ENCODE measurements at regions not wholly inside any gene's neighbourhood (a gene's known extent, or its start where the extent isn't known, plus 50 kb on each side); places are given as distances from the start of the nearest gene placed in this dataset.
"Not testable (repeated sequence)": the region's sequence is repeated elsewhere in the genome, so short reads cannot be mapped to it uniquely, and the experiment has no call there.

- DNase-seq, result no peak
- Mint-ChIP-seq H3K4me1 (ENCODE audit: low read depth) (peaks cover 16% of the 10 kb centered on the region), H3K4me3 (no peak overlapping the region), H3K9me3 (peaks cover 4% of the 10 kb centered on the region; the same call in 1 of the 2 replicates), H3K27ac (no peak overlapping the region), H3K27me3 (ENCODE audit: insufficient read depth) (peaks cover 5% of the 10 kb centered on the region; the same call in 1 of the 2 replicates), H3K36me3 (ENCODE audit: low read depth) (no peaks in the 10 kb centered on the region)
- TF ChIP-seq, protein P1, sequence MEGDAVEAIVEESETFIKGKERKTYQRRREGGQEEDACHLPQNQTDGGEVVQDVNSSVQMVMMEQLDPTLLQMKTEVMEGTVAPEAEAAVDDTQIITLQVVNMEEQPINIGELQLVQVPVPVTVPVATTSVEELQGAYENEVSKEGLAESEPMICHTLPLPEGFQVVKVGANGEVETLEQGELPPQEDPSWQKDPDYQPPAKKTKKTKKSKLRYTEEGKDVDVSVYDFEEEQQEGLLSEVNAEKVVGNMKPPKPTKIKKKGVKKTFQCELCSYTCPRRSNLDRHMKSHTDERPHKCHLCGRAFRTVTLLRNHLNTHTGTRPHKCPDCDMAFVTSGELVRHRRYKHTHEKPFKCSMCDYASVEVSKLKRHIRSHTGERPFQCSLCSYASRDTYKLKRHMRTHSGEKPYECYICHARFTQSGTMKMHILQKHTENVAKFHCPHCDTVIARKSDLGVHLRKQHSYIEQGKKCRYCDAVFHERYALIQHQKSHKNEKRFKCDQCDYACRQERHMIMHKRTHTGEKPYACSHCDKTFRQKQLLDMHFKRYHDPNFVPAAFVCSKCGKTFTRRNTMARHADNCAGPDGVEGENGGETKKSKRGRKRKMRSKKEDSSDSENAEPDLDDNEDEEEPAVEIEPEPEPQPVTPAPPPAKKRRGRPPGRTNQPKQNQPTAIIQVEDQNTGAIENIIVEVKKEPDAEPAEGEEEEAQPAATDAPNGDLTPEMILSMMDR (IDR thresholded peaks at IDR 0.05), result no peak
These were observed 371.8 kb upstream of the SALL1 start for GRCh38 chr16:51522902-51523301.

- DNase-seq; H3K4me1 Mint-ChIP-seq (ENCODE audit: low read depth); H3K36me3 Mint-ChIP-seq (ENCODE audit: low read depth); H3K9me3 Mint-ChIP-seq; H3K27ac Mint-ChIP-seq; H3K27me3 Mint-ChIP-seq (ENCODE audit: insufficient read depth); H3K4me3 Mint-ChIP-seq: not testable (repeated sequence)
These were observed 365.9 kb upstream of the SALL1 start for GRCh38 chr16:51516960-51517359.

DNA sequence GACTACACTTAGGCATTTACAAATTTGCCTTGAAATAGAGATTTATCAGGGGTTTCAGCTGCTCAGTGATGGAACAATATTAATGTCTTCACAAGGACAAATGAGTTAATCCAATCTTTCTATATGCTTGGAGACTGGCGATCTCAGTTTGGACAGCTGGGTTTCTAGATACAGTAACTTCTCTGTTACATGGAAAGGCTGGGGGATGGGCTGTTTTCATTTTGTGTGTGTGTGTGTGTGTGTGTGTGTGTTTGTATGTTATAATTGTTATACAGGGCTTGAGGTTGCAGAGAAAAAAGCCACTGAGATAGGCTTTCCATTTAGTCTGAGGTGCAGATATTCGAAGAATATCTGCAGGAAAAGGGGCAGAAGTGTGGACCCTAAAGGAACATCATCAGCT lies 359.3 kb upstream of the SALL1 start:
- H3K4me3 Mint-ChIP-seq, result no peak overlapping the region
- no peak for DNase-seq
- H3K36me3 Mint-ChIP-seq (ENCODE audit: low read depth), result no peaks in the 10 kb centered on the region
- TF ChIP-seq, protein P1 (IDR thresholded peaks at IDR 0.05), result no peak
- no peak overlapping the region for H3K27ac Mint-ChIP-seq
- peaks cover 2% of the 10 kb centered on the region; the same call in 1 of the 2 replicates for H3K27me3 Mint-ChIP-seq (ENCODE audit: insufficient read depth)
- no peaks in the 10 kb centered on the region; the same call in 1 of the 2 replicates for H3K9me3 Mint-ChIP-seq
- no peaks in the 10 kb centered on the region for H3K4me1 Mint-ChIP-seq (ENCODE audit: low read depth)

GRCh38 chr16:51509336-51509735 lies 358.3 kb upstream of the SALL1 start:
- Mint-ChIP-seq H3K36me3 (ENCODE audit: low read depth) (no peaks in the 10 kb centered on the region), H3K27ac (no peak overlapping the region), H3K9me3 (no peaks in the 10 kb centered on the region; the same call in 1 of the 2 replicates), H3K27me3 (ENCODE audit: insufficient read depth) (peaks cover 2% of the 10 kb centered on the region), H3K4me1 (ENCODE audit: low read depth) (no peaks in the 10 kb centered on the region), H3K4me3 (no peak overlapping the region)
- DNase-seq, result no peak
- TF ChIP-seq, protein P1 (IDR thresholded peaks at IDR 0.05), result no peak

- DNase-seq, result no peak
- no peaks in the 10 kb centered on the region for H3K4me1 Mint-ChIP-seq (ENCODE audit: low read depth)
- no peaks in the 10 kb centered on the region; the same call in none of the 2 replicates for H3K27me3 Mint-ChIP-seq (ENCODE audit: insufficient read depth)
- H3K27ac Mint-ChIP-seq, result no peak overlapping the region
- H3K36me3 Mint-ChIP-seq (ENCODE audit: low read depth), result no peaks in the 10 kb centered on the region
- no peaks in the 10 kb centered on the region; the same call in 1 of the 2 replicates for H3K9me3 Mint-ChIP-seq
- TF ChIP-seq, protein P1 (IDR thresholded peaks at IDR 0.05), result no peak
- H3K4me3 Mint-ChIP-seq, result no peak overlapping the region
These were observed 357.6 kb upstream of the SALL1 start for GRCh38 chr16:51508490-51509212.

- no peak overlapping the region for H3K4me3 Mint-ChIP-seq
- H3K27me3 Mint-ChIP-seq (ENCODE audit: insufficient read depth), result no peaks in the 10 kb centered on the region; the same call in 1 of the 2 replicates
- H3K4me1 Mint-ChIP-seq (ENCODE audit: low read depth), result no peaks in the 10 kb centered on the region
- no peak for DNase-seq
- H3K36me3 Mint-ChIP-seq (ENCODE audit: low read depth), result no peaks in the 10 kb centered on the region
- TF ChIP-seq, protein P1 (IDR thresholded peaks at IDR 0.05), result no peak
- no peaks in the 10 kb centered on the region; the same call in 1 of the 2 replicates for H3K9me3 Mint-ChIP-seq
- no peak overlapping the region for H3K27ac Mint-ChIP-seq
These were observed 356.2 kb upstream of the SALL1 start for GRCh38 chr16:51507286-51507685.

Data from HFFc6 (cell line).